NCI-H2029 (cell line): ENCODE measurements at regions not wholly inside any gene's neighbourhood (a gene's known extent, or its start where the extent isn't known, plus 50 kb on each side); places are given as distances from the start of the nearest gene placed in this dataset.

Source experiments
- DNase-seq: peaks from one replicate; lab custom pipeline; 2025; lab: John Stamatoyannopoulos, UW

DNA sequence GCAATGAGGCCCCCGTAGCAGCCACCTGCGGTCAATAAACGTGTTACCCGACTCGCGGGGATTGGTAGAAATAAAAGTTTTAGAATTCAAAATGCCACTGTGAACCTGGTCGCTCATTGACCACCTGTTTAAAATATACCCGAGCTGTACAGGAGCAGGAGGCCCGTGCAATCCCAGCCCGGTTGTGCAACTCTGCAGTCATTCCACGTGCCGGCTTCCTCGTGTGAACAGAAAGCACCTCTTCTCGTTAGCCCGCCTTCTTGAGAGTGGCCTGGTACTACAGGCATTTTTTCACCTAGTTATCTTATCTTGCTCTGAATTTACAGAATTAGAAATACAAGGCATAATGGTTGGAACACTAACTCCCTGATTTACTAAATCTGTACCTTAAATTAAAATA, 660.7 kb downstream of the GALR1 start:
- no peak for DNase-seq

DNA sequence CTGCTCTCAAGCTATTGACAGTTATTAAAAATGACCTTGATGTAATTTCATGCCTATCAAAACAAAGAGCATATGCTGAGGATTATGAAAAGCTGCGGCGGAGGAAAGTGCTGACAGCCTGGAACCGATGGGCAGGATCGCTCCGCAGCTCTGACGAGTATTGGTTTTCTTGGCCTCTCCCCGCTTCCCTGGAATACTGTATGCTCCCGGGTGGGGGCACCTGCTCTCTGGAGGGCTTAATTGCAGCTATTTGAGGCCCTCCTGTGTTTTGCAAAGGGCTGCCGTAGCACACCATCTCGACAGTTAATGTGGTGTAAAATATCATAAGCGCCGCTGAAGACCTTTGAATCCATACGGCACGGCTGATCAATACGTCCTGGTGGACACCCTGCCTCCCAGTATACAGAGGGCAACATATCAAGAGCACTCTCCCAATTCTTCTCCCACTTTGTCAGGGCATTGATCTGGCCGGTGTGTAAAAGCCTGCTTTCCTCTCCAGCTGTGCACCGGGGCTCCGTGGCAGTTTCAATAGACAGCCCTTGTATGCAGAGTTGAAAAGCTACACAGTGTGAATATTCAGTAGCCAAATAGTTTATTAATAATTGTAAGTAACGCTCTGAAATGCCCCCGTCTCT, 662.4 kb downstream of the GALR1 start:
- DNase-seq: no peak

DNA sequence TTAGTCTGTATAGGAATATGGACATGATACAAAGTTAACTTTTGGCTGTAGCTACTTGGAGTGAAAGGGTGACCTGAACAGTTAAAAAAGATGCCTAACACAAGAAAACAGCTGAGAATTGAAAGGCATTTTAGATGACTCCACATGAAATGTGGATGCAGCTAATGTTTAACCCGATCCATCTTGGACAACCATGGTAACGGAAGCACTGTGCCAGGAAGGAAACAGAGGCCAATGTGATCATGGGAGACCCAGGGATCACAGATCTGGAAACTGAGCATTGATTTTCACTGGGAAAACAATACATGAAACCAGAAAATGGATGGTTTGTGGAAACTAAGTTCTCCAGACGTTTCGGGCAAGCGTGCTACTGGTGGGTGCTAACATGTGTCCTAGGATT, 669.1 kb downstream of the GALR1 start:
- DNase-seq: no peak

DNA sequence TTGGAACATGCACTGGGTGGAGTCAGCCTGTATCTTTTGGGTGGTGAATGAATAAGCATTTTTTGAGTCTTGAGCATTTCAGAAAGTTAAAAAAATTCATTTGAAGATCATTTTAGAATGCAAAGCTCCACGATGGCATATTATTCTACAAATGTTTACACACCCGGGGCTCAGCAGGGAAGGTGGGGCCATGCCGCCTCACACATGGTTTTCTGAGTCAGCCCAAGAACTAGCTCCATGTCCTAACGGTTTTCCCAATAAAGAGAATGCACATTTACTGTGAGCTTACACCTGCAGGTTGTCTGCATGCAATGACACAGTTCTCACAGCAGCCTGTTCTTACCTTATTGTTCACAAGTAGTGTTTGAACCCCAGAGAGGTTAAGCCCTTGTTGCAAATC, 670.3 kb downstream of the GALR1 start:
- no peak for DNase-seq

DNA sequence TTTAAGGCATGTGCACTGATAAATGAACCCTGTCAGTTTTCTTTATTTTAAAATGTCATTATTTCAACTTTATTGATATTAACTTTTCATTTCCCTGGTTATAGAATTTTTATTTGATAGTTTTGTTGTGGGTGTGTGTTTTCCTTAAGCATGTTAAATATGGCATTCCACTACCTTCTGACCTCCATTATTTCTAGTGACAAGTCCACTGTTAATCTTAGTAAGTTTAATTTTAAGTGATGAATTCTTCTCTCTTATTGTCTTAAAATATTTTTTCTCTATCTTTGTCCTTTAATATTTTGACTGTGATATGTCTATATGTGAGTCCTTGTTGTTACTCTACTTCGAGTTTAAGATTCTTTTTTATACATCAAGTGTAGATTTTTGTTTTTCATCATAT, 685.7 kb downstream of the GALR1 start:
- no peak for DNase-seq

- no peak for DNase-seq
These were observed 690.9 kb downstream of the GALR1 start for GRCh38 chr18:77940566-77940965.

GRCh38 chr18:77944533-77944932, 694.9 kb downstream of the GALR1 start:
- no peak for DNase-seq

GRCh38 chr18:77948567-77948966, 698.9 kb downstream of the GALR1 start:
- no peak for DNase-seq

DNA sequence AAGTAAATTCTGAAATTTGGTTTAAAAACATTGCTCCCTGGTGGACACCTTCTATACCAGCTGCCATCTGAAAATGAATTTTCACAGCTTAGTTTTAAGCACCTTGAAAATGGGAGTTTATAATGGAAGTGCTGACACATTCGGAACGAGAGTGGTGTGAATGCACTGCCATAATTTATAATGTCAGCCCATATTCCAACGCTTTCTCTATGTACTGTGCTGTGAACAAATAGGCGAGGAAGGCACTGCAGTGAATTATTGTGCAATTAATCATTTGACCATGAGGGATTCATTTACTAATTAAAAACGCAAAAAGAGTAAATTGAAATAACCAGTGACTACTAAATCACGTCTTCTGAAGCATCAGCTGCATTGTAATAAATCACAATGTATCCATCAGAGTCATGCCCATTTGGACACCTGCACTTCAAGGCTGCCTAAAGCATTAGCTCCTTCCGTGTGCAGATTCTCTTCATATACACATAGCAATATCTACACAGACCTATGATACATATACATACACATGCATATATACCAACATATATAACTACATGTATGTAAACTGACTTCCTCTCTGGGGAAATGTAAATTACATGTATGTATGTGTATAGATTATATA, 699.8 kb downstream of the GALR1 start:
- DNase-seq: no peak

GRCh38 chr18:77959248-77959647, 709.6 kb downstream of the GALR1 start:
- DNase-seq: no peak

GRCh38 chr18:77960791-77961410, 711.3 kb downstream of the GALR1 start:
- no peak for DNase-seq

DNA sequence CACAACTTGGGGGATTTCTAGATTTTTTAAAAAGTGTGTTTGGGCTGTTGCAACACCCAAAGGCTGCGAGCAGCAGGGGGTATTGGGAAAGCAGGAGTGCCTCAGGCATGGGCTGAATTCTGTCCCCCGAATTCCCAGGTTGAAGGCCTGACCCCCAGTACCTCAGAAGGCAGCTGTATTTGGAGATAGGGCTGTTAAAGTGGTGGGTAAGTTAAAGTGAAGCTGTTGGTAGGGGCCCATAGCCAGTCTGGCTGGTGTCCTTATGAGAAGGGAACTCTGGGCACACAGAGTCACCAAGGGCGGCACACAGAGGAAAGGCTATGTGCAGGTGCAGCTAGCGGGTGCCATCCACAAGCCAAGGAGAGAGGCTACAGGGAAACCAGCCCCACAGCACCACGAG, 717.4 kb downstream of the GALR1 start:
- no peak for DNase-seq

DNA sequence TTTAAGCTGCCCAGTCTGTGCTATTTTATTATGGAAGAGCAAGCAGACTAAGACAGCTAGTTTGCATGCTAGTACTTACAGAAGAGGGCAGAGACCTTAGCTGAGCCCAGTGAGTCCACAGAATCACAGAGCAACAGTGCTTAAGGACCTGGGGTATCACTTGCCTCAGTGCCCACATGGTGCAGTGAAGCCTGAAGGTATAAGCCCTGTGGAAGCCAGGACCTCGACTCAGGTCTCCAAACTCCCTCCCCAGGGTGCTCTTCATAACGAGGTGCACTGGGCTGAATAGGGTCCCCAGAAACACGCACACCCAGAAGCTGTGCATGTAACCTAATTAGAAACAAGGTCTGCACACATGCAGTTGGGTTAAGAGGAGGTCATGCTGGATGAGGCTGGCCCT, 718.1 kb downstream of the GALR1 start:
- no peak for DNase-seq

- no peak for DNase-seq
These were observed 720.3 kb downstream of the GALR1 start for GRCh38 chr18:77969972-77970371.

GRCh38 chr18:77970814-77971213, 721.2 kb downstream of the GALR1 start:
- no peak for DNase-seq

DNA sequence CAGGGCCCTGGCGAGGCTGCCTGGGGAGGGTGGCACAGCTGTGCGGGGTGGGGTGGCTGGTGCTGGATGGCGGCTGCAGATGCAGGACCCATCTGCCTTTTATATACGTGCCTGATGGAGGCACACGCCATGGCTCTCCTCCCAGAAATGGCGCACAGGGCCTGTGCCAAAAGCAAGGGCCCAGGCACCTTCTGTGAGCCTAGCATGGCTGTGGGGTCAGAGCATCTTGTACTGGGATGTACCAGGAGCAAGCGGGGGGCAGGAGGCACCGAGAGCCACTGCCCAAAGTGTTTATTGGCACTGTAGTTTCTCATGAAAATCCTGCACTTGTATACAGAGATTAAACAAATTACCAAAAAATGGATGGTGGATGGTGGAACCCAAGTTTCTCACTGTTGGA, 724.1 kb downstream of the GALR1 start:
- DNase-seq: no peak

DNA sequence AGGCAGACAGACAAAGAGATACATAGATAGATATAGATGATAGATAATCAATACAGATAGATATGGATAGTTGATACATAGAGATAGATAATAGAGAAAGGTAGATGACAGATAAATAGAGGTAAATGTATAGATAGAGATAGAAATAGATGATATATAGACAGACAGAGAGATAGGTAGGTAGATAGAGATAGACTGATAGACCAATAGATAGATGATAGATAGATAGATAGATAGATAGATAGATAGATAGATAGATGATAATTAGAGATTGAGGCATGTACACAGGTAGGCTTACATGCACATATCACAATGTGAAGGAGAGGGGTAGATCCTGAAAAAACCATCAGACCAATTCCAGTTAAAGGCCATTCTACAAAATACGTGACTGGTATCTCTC, 724.7 kb downstream of the GALR1 start:
- DNase-seq: no peak

DNA sequence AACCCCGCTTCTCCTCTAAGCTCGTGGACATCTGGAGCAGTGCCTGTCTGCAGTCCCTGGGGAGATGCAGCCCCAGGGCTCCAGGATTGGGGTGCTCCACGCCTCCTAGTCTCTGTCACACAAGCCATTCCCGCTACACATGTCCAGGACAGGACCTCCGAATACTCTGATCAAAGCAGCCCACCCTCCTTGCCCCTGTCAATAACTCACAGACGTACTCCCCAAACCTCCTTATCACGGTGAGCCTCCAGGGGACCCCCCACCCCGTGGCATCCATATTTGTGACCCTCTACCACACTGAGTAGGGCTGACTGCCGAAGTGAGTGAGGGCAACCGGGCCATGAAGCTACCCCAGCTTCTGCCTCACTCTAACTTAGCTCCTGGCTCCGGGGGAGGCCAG, 727.7 kb downstream of the GALR1 start:
- DNase-seq: no peak

- no peak for DNase-seq
These were observed 730.6 kb downstream of the GALR1 start for GRCh38 chr18:77980275-77980674.

GRCh38 chr18:77981874-77982273, 732.2 kb downstream of the GALR1 start:
- DNase-seq: no peak

GRCh38 chr18:77983270-77983669, 733.6 kb downstream of the GALR1 start:
- DNase-seq: no peak

GRCh38 chr18:77984178-77984577, 734.5 kb downstream of the GALR1 start:
- DNase-seq: no peak

- DNase-seq: no peak
These were observed 735.2 kb downstream of the GALR1 start for GRCh38 chr18:77984833-77985232.
